Fibroblast of peridontal ligament (primary cell): ENCODE measurements at regions not wholly inside any gene's neighbourhood (a gene's known extent, or its start where the extent isn't known, plus 50 kb on each side); places are given as distances from the start of the nearest gene placed in this dataset.
"Not testable (repeated sequence)": the region's sequence is repeated elsewhere in the genome, so short reads cannot be mapped to it uniquely, and the experiment has no call there.

Experiments used
- DNase-seq: peaks from one replicate; pipeline ENCODE4 v3.0.0-alpha.2; 2010; ENCODE audit errors: extremely low read depth

DNA sequence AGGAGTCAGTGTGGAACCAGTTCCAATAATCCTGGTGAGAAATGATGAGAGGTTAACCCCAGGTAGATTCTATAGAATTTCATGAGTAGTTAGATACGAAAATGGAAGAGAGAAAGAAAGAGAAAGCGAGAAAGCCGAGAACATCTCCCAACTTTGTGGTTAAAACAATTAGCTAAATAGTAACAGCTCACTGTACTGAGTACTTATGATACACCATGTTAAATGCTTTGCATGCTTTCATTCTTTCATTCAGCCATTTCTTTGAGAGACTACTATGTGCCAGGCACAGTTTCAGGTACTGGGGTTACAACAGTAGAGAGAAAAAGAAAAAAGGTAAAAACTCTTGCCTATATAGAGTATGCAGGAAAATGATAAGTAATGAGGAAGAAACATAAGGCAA lies 109.7 kb upstream of the SYT6 start:
- DNase-seq: no peak

DNA sequence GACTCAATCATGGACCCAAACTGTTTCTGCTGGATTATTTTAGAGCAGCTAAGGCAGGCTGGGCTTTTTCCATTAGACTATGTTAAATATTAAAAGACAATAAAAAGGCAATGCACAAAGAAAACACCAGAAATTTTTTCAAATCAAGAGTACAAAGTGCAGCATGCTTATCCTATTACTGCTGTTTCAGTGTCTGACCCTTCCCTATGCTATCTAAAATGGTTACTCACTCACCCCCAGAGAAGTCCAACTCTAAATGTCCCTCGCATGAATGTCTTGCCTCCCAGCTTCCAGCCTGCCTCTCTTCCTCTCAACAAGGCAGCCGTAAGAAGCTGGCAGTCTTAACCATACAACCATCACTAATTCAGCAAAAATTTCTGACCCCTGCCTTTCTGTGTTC lies 108.7 kb upstream of the SYT6 start:
- no peak for DNase-seq

DNA sequence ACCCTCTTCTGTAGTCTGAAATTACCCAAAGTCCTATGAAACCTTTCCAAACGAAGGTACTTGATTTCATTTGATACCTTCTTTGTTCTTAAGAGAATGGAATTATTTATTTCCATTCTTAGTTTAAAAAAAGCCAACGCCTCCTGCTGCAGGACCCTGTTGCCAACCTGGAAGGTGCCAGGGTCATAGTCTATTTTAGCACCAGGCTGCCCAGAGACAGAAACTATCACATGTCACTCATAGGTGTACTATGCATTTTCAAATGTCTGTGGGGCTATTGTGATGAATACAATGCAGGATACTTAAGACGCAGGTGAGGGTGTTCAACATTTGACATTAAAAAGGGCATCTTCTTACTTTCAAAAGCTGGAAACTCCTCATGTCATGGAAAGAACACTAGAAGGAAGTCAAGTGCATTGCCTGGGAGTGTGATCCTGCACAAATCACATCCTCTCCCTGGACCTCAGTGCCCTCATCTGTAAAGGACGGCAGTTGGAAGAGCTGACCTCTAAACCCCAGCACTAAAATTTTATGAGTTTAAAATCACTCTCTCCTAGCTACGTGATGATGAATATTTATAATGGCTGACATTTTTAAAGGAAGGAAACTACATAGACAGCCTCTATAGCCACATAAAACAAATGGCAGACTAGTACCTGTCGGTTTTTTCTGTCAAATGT lies 107.3 kb upstream of the SYT6 start:
- no peak for DNase-seq

DNA sequence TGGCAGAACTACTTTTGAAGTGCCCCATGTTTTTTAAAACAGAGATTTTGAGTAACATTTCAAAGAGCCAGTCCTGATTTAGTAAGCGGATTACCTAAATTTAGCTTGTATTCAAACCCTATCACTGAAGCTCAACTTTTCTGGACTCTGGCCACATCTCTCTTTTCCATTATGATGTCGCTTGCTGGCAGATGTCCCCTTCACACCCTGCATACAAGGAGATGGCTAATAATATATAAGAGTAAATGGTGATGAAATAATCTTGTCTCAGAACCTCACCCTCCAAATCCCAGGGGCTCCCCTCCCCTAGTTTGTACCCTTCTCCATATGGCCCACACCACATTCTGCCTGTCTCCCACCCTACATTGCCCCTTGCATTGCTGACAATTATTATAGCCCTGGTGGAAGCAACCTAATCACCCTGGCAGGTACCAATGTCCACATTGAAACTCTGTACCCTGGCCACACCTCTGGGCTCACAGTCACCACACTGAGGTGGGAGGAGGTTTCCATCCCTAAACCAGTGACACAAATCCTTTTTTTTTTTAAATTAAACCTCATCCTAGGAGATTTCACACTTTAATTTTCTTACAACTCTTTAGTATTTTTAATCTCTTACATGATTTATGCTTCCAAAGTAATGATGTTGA lies 106.0 kb upstream of the SYT6 start:
- DNase-seq: no peak

DNA sequence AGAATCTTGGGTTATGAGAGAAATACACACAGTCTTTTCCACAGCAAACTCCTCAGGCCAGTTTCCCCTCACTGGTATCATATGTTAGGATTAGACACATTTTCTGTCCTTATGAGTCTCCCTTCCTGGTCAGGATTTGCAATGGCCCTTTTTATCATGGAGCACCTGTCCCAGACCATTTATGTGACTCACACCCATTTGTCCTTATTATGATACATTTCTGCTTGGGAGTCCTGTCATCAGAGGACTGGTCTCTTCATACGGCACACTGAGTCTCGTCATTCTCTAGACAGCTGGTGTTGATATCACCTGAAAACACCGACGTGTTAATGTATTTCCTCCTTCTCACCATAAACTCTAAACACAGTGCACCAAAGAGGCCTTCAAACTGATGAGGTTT lies 105.0 kb upstream of the SYT6 start:
- no peak for DNase-seq

DNA sequence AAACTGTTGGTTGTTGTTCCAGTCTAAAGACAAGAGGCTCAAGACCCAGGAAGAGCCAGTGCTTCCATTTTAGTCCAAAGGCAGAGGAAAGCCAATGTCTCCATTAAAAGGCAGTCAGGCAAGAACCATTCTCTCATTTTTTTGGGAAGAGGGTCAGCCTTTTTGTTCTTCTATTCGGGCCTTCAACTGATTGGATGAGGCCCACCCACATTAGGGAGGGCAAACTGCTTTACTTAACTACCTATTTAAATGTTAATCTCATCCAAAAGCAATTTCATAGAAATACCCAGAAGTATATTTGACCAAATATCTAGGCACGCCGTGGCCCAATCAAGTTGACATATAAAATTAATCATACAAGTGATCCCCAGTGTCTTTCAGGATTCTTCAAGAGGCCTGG lies 104.4 kb upstream of the SYT6 start:
- DNase-seq: no peak

DNA sequence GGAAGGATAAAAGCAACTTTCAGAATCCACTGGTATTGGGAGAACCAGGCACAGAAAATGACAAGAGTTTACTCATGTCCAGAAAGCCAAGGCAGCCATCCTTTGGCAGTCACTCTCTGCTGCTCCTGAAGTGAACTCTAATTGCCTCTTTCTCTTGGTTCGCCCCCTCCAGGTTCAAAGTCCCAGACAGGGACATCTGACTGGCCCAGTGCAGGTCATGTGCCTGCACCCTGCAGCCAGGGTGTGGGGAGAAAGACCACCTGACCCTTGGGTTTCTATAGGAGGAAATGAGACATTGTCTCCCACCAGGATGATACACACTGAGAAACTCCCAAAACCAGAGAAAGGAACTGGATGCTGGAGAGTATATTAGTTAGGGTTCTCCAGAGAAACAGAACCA lies 103.9 kb upstream of the SYT6 start:
- no peak for DNase-seq

DNA sequence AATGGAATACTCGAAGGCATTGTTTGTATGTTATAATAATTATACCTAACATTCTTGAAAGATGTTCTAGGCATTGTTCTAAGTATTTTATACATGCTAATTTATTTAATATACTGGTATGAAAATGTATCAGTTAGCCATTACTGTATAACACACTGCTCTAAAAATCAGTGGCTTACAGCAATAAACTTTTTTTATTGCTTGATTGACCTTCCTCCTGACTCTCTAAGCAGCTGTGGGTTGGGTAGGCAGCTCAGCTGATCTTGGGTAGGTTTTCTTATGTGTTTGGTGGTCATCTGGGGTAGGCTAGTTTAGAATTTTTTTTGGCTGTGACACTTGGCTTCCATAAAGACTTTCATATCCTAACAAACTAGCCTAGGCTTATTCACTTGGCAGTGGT lies 100.2 kb upstream of the SYT6 start:
- DNase-seq: no peak

DNA sequence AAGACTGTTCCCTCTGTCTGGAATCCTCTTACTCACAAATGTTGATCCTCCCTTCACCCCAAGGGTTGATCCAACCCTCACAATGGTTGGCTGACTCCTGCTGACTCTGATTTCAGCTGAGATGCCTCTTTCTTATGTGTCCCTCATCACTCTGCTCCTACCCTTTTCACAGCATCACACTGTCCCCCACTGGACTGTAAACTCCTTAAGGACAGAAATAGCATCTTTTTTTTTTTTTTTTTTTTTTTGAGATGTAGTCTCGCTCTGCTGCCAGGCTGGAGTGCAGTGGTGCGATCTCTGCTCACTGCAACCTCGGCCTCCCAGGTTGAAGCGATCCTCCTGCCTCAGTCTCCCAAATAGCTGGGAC lies 97.9 kb upstream of the SYT6 start:
- DNase-seq: no peak

DNA sequence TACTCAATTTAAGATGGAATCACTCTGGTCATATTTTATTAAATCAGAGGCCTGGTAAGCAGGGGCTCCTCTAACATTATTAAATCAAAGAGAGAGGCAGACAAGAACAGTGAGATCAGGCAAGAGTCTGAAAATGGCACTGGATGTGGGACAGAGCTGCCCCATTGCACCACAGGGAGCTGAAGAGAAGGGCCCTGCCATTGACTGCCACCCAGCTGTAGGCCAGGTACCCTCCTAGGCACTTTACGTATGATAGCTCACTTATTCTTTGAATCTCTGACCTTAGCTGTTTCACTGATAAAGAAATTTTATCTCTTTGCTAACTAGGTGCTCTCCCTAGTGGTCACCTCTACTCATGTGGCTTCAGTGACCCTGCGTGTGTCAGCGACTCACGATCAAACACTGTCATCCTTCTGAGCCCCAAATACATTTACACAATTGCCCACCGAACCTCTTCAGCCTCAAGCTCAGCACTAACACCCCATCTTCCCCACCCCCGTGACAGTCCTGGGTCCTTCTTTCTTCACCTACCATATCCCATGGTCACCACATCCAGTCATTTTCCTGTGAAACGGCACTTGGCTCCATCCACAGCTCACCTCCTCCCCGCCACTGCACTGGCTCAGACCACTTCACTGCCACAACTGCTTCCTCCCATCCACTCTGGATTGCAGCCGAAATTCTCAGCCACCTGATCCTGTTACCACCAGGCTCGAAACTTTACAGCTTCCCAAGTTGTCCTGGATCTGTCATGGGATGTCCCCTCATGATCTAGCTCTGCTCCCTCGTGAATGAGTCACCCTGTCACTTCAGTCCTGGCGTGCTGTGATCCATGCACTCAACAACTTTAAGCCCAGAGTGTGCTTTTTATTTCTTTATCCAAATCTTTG lies 97.3 kb upstream of the SYT6 start:
- DNase-seq: no peak

DNA sequence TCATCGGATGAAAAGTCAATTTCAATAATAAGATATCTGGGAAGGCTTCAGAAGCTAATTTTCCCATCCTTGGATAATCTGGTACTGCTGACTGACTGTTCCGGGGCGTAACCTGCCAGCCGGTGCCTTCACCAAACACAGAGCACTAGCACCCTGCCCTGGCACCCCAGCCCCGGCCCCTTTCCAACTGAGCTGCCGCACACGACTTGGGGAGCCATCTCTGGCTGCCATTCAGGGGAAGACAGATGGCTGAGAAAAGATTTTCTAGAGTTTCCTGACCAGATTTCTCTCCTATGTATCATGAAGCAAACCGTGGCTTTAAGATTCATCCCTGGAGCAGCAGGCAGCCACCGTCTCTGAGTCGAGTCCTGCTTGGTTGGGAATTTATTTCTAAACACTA lies 96.0 kb upstream of the SYT6 start:
- DNase-seq: no peak

DNA sequence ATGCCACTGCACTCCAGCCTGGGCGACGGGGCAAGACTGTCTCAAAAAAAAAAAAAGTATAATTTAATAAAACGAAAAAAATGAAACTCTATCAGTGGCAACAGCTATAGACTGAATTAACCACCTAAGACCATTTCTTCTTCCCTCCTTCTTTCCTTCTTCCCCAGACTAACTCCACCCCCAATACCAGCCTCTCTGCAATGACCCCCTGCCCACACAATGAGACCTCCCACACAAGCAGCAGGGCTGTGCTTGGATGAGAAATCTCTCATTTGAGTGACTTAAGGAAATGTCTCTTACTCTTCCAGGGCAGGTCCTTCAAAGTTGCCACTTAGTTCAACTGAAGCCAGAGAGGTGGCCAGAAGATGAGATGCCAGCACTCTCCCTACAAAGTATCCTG lies 94.5 kb upstream of the SYT6 start:
- no peak for DNase-seq

DNA sequence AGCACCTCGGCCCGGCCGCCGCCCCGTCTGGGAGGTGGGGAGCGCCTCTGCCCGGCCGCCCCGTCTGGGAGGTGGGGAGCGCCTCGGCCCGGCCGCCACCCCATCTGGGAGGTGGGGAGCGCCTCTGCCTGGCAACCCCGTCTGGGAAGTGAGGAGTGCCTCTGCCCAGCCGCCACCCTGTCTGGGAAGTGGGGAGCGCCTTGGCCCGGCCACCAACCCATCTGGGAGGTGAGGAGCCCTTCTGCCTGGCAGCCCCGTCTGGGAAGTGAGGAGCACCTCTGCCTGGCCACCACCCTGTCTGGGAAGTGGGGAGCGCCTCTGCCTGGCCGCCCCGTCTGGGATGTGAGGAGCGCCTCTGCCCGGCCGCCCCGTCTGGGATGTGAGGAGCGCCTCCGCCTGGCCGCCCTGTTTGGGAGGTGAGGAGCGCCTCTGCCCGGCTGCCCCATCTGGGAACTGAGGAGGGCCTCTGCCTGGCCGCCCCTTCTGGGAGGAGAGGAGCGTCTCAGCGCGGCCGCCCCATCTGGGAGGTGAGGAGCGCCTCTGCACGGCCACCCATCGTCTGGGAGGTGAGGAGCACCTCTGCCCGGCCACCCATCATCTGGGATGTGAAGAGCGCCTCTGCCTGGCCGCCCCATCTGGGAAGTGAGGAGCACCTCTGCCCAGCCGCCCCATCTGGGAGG lies 89.0 kb upstream of the SYT6 start:
- not testable (repeated sequence) for DNase-seq

DNA sequence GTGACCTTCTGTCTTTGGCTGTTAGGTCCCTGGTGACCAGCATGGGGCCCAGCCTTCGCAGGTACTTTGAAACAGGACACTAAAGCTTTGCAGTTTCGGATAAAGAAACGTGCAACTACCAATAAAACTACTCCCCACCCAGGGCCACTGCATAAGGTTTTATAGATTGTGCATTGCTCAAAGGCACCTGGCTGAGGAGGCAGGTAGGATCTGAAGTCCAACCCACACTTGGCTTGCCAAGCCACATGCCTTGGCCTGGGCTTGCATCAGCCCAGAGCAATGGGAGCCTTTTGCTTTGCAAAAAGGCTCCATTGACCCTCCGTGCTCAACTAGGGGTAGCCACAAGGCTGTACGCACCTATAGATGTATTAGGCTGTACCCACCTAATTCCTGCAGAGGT lies 84.4 kb upstream of the SYT6 start:
- no peak for DNase-seq

DNA sequence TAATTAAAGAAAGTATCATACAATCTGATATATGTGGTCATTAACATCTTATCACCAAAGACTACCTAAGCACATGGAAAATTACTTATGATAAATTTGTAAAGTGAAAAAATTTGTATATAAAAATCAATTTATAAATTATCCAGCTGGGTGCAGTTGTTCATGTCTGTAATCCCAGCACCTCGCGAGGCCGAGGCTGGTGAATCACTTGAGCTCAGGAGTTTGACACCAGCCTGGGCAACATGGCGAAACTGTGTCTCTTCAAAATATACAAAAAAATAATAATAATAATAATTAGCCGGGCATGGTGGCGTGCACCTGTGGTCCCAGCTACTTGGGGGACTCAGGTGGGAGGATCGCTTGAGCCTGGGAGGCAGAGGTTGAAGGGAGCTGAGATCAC lies 82.8 kb upstream of the SYT6 start:
- DNase-seq: no peak

DNA sequence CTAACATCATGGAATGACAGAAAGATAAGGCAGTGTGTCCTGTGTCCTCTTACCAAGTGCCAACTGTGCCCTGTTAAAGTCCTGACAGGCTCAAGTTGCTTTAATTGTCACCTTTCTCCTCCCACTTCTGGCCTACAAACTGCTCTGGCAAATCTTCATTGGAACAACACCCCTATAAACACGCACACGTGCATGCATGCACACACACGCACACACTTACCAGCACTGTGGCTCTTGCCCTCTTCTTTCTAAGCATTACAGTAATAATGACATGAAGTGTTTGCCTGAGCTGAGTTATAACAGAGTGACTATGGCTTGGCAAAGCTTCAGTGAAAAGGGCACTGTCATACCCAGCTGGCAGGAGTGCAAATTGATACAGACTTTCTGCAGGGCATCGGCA lies 82.3 kb upstream of the SYT6 start:
- no peak for DNase-seq

DNA sequence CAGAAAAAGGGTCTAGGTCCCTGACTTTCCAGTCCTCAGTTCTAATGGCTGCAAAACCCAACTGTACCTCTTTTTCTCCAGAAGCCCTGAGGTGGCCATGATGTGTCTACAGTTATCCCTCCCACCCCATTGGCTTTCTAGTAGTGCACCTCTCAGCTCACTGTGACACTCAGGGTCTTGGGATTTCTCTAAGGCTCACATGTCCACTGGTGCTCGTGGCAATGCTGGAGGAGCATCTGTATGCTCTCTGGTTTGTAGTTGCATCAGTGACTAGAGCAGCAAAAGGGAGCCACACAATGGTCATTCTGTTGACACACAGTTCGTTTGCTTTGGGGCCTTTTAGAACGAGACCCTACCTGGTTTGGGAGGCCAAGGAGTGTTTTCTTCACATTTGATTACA lies 81.6 kb upstream of the SYT6 start:
- DNase-seq: no peak

DNA sequence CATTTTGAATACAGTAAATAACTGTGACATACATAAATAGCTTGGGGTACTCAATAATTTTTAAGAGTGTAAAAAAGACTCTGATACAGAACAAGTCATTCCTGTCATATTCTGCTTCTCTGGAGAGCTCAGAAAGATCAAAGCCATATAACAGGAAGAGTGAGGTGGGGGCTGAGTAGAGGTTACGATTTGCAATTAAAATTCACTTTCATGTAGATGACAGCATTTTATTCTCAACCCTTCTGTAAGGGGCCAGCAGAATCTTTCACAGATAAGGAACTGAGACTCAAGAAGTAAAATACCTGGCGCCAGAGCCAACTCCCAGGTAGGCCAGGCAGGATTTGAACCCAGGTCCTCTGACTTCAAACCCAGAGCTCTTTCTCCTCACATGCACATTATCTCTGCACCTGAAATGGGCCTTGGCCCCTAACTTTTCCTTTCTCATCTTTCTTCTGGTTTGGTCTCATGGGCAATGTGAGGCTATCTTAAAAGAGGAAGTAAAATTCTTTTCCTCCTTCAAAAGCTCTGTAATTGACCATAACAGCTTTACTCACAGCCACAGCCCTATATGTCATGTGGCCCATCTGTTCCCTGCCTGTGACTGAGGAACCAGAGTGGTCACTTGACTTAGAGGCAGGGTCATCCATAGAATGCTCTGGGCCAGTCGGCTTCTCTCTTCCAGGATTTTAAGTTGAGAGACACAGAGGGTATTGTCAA lies 80.9 kb upstream of the SYT6 start:
- no peak for DNase-seq

DNA sequence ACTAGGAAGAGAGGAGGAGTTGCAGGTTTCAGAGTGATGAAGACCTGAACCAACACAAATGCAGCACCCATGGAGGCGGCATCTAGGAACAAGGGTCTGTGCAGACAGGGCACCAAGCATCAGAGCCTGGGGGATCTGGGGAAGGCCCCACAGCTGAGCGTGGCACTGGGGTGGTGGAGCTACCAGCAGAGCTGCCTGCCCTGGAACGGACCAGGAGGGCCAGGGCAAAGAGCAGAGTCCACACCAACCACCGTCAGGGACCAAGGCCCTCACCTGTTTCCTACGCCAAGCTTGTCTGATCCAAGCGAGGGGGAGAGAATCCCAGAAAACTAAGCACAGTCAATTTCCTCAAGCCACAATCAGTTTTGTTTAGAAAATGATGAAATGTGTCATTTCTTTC lies 79.0 kb upstream of the SYT6 start:
- no peak for DNase-seq

DNA sequence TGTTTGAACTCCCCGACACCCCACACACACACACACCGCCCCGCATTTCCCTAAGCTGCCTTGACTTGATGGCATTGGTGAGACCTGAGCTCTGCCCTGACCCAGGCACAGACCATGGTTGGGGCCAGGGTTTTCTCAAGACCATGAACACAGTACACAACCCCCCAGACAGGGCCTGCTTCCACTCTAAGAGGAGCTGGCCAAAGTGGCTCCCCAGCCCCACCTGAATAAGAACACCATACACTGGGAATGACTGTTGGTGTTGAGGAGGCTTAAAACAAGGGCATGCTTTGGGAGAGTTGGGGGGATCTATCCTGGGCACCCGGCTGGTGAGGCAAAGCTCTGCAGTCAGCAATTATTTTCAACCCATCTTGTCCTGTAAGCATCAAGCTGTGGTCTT lies 77.6 kb upstream of the SYT6 start:
- no peak for DNase-seq

DNA sequence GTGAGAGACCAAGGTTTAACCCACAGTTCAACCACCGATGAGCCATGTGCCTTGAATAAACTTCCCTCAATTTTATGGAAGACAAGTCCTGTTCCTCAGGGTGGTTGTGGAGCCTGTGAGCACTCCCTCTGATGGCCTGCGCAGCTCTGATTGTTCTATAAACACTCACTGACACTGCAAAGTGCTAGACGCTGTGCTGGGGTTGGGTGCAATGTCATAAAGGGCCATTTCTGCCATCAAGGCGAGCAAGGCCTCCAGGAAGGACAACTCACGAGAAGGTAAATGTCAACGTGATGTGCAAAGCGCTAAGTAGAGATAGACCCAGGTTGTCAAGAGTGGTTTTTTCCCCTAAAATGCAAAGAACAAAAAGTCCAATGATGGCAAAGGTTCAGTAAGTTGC lies 75.7 kb upstream of the SYT6 start:
- DNase-seq: no peak

DNA sequence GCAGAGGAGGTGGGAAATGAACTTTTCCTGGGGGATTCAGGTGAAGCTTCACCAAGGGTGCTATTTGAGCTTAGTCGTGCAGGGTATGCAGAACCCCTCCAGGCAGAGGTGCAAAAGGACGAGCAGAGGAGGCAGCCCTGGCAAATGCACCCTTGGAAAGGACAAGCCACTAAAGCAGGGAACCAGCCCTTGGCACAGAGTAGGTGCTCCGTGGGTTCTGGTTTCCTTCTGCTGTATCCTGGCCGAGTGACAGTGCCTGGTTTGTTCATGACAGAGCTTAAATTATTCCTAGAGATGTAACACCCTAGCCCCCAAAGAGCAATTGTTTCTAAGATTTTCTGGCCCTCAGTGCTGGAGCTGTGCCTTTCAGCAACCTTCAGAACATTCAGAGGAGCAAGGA lies 73.4 kb upstream of the SYT6 start:
- no peak for DNase-seq
